GM19043 (cell line): ENCODE measurements at regions not wholly inside any gene's neighbourhood (a gene's known extent, or its start where the extent isn't known, plus 50 kb on each side); places are given as distances from the start of the nearest gene placed in this dataset.
A peak's percentile ranks its signal among the peaks of the same experiment; 100 is the strongest.

Experiments
- ATAC-seq: cut with Tn5 transposase; IDR thresholded peaks from one replicate; pipeline ENCODE4 v1.9.1; 2021; ENCODE audit warnings: low read depth; ENCODE audit not compliant: unreplicated experiment

- ATAC-seq = no peak
Measured at GRCh38 chr2:204042401-204042800, 105.8 kb downstream of the ICOS start.

- peak; percentile 70 for ATAC-seq
Measured at GRCh38 chr2:204046145-204046544, 109.6 kb downstream of the ICOS start.

GRCh38 chr2:204049635-204050034, 113.1 kb downstream of the ICOS start:
- ATAC-seq = peak; percentile 73

GRCh38 chr2:204050681-204051080, 114.1 kb downstream of the ICOS start:
- ATAC-seq = no peak

GRCh38 chr2:204051476-204051875, 114.9 kb downstream of the ICOS start:
- no peak for ATAC-seq

GRCh38 chr2:204051984-204052556, 115.5 kb downstream of the ICOS start:
- ATAC-seq = no peak

- ATAC-seq = no peak
Measured at GRCh38 chr2:204059016-204059415, 122.5 kb downstream of the ICOS start.

GRCh38 chr2:204060841-204061240, 124.3 kb downstream of the ICOS start:
- no peak for ATAC-seq

- no peak for ATAC-seq
Measured at GRCh38 chr2:204061241-204061640, 124.7 kb downstream of the ICOS start.

GRCh38 chr2:204064119-204064518, 127.6 kb downstream of the ICOS start:
- ATAC-seq = no peak

- ATAC-seq = no peak
Measured at GRCh38 chr2:204065566-204065965, 129.0 kb downstream of the ICOS start.

GRCh38 chr2:204066051-204066450, 129.5 kb downstream of the ICOS start:
- ATAC-seq = no peak

- no peak for ATAC-seq
Measured at GRCh38 chr2:204069804-204070203, 133.2 kb downstream of the ICOS start.

GRCh38 chr2:204072443-204073324, 136.1 kb downstream of the ICOS start:
- no peak for ATAC-seq

GRCh38 chr2:204074456-204074855, 137.9 kb downstream of the ICOS start:
- ATAC-seq = no peak

- no peak for ATAC-seq
Measured at GRCh38 chr2:204078003-204078698, 141.6 kb downstream of the ICOS start.

GRCh38 chr2:204081487-204082425, 145.2 kb downstream of the ICOS start:
- no peak for ATAC-seq

GRCh38 chr2:204086167-204086566, 149.6 kb downstream of the ICOS start:
- ATAC-seq = no peak

GRCh38 chr2:204089105-204089504, 152.5 kb downstream of the ICOS start:
- no peak for ATAC-seq

GRCh38 chr2:204089574-204089973, 153.0 kb downstream of the ICOS start:
- no peak for ATAC-seq
